SU-DHL-6 (cell line): ENCODE measurements at regions not wholly inside any gene's neighbourhood (a gene's known extent, or its start where the extent isn't known, plus 50 kb on each side); places are given as distances from the start of the nearest gene placed in this dataset.

ENCODE experiments used
- EZH2phosphoT487 ChIP-seq: fragments of 200-600 bp; sonication (generic), shearing (Covaris generic); conservative IDR thresholded peaks from 2 replicates; pipeline ENCODE4 v1.6.1; 2018; ENCODE audit warnings: mild to moderate bottlenecking, antibody characterized with exemption, low read length, moderate library complexity, mixed read lengths
- TF ChIP-seq, protein P1 (sequence below): fragments of 200-600 bp; sonication (generic); IDR thresholded peaks from one replicate; pipeline ENCODE4 v1.5.1; 2017; ENCODE audit warnings: antibody characterized with exemption, mild to moderate bottlenecking, low read length, moderate library complexity; ENCODE audit not compliant: insufficient read depth, poor library complexity, severe bottlenecking

DNA sequence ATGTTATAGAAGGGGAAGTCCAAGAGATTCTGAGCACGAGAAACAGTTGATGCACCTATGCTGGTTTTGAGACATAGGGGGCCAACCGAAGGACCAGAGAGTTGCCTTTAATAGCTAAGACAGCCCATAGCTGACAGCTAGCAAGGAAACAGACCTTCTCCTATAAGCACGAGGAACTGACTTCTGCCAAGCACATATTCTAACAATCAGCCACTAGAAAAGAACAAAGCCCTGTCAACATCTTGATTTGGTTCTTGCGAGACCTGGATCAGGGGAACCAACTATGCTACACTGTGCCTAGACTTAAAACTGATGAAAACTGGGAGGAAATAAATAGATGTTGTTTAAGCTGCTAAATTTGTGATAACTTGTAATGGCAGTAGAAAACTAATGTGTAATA, 785.6 kb downstream of the TMTC2 start:
- TF ChIP-seq, protein P1, sequence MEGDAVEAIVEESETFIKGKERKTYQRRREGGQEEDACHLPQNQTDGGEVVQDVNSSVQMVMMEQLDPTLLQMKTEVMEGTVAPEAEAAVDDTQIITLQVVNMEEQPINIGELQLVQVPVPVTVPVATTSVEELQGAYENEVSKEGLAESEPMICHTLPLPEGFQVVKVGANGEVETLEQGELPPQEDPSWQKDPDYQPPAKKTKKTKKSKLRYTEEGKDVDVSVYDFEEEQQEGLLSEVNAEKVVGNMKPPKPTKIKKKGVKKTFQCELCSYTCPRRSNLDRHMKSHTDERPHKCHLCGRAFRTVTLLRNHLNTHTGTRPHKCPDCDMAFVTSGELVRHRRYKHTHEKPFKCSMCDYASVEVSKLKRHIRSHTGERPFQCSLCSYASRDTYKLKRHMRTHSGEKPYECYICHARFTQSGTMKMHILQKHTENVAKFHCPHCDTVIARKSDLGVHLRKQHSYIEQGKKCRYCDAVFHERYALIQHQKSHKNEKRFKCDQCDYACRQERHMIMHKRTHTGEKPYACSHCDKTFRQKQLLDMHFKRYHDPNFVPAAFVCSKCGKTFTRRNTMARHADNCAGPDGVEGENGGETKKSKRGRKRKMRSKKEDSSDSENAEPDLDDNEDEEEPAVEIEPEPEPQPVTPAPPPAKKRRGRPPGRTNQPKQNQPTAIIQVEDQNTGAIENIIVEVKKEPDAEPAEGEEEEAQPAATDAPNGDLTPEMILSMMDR, result no peak
- TF ChIP-seq EZH2phosphoT487, result no peak
